CMK (cell line): ENCODE measurements at regions not wholly inside any gene's neighbourhood (a gene's known extent, or its start where the extent isn't known, plus 50 kb on each side); places are given as distances from the start of the nearest gene placed in this dataset.

Experiments used
- DNase-seq: peaks from one replicate; pipeline ENCODE4 v3.0.0-alpha.2; 2010; ENCODE audit warnings: low read depth

- no peak for DNase-seq
Measured at GRCh38 chr16:63096857-63097256, 1060.6 kb upstream of the CDH8 start.

GRCh38 chr16:63092736-63093135, 1056.5 kb upstream of the CDH8 start:
- no peak for DNase-seq

GRCh38 chr16:63082101-63082500, 1045.9 kb upstream of the CDH8 start:
- no peak for DNase-seq

- DNase-seq: no peak
Measured at GRCh38 chr16:63080746-63081145, 1044.5 kb upstream of the CDH8 start.

GRCh38 chr16:63069047-63069446, 1032.8 kb upstream of the CDH8 start:
- DNase-seq: no peak

GRCh38 chr16:63067141-63067540, 1030.9 kb upstream of the CDH8 start:
- no peak for DNase-seq

GRCh38 chr16:63066552-63066951, 1030.3 kb upstream of the CDH8 start:
- DNase-seq: no peak

- no peak for DNase-seq
Measured at GRCh38 chr16:63061319-63061718, 1025.1 kb upstream of the CDH8 start.

- DNase-seq: no peak
Measured at GRCh38 chr16:63059676-63060075, 1023.4 kb upstream of the CDH8 start.

- no peak for DNase-seq
Measured at GRCh38 chr16:63057341-63057740, 1021.1 kb upstream of the CDH8 start.

- DNase-seq: no peak
Measured at GRCh38 chr16:63050391-63050790, 1014.2 kb upstream of the CDH8 start.

GRCh38 chr16:63038397-63039106, 1002.3 kb upstream of the CDH8 start:
- no peak for DNase-seq

- DNase-seq: no peak
Measured at GRCh38 chr16:63037761-63038396, 1001.6 kb upstream of the CDH8 start.

GRCh38 chr16:63018581-63019223, 982.5 kb upstream of the CDH8 start:
- DNase-seq: no peak

GRCh38 chr16:63008688-63009087, 972.5 kb upstream of the CDH8 start:
- DNase-seq: no peak

- DNase-seq: no peak
Measured at GRCh38 chr16:63005356-63005755, 969.1 kb upstream of the CDH8 start.

GRCh38 chr16:62989480-62989879, 953.2 kb upstream of the CDH8 start:
- DNase-seq: no peak

- DNase-seq: no peak
Measured at GRCh38 chr16:62985722-62986121, 949.5 kb upstream of the CDH8 start.

- no peak for DNase-seq
Measured at GRCh38 chr16:62978451-62978850, 942.2 kb upstream of the CDH8 start.

GRCh38 chr16:62977876-62978275, 941.6 kb upstream of the CDH8 start:
- no peak for DNase-seq

- no peak for DNase-seq
Measured at GRCh38 chr16:62974424-62974823, 938.2 kb upstream of the CDH8 start.

GRCh38 chr16:62970851-62971250, 934.6 kb upstream of the CDH8 start:
- DNase-seq: no peak

GRCh38 chr16:62969711-62970318, 933.6 kb upstream of the CDH8 start:
- no peak for DNase-seq
